ENCODE measurements at regions not wholly inside any gene's neighbourhood (a gene's known extent, or its start where the extent isn't known, plus 50 kb on each side); places are given as distances from the start of the nearest gene placed in this dataset.

DNA sequence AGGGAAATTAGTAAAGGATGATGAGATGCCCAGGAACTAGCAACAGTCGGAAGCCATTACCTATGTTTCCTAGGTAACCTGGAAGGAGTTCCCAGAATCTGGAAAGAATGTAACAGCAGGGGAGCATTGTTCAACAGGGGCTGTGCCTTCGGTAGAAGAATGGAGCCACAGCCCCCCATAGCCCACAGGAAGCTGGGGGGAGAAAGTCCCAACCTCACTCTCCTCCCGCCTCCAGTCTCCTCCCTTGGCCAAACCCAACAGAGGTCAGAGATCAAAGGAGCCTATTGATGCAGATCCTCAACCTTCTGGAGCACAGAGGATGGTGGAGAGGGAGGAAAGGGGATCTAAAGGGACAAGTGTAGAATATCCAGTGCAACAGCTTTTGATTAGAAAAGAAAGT is 131.5 kb upstream of the SLC44A3 start:
- Histone ChIP-seq H3K4me1 (no peaks in the 10 kb centered on the region), H3K27me3 (replicated peaks; ENCODE audit: control insufficient read depth, insufficient read depth, low read length) (no peaks in the 10 kb centered on the region), H3K36me3 (ENCODE audit: control insufficient read depth, insufficient read depth, low read length) (no peaks in the 10 kb centered on the region), H3K4me3 (ENCODE audit: low read depth, low read length) (no peak overlapping the region), H3K9me3 (no peaks in the 10 kb centered on the region)
- TF ChIP-seq, protein P1, sequence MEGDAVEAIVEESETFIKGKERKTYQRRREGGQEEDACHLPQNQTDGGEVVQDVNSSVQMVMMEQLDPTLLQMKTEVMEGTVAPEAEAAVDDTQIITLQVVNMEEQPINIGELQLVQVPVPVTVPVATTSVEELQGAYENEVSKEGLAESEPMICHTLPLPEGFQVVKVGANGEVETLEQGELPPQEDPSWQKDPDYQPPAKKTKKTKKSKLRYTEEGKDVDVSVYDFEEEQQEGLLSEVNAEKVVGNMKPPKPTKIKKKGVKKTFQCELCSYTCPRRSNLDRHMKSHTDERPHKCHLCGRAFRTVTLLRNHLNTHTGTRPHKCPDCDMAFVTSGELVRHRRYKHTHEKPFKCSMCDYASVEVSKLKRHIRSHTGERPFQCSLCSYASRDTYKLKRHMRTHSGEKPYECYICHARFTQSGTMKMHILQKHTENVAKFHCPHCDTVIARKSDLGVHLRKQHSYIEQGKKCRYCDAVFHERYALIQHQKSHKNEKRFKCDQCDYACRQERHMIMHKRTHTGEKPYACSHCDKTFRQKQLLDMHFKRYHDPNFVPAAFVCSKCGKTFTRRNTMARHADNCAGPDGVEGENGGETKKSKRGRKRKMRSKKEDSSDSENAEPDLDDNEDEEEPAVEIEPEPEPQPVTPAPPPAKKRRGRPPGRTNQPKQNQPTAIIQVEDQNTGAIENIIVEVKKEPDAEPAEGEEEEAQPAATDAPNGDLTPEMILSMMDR (IDR thresholded peaks at IDR 0.05; ENCODE audit: insufficient read depth in 1 of 2, low read depth in 1 of 2, low read length in 1 of 2, severe bottlenecking in 1 of 2, unreplicated experiment in 1 of 2), result no peak
- no TSS peak for BruUV-seq (replicated peaks)
- H3K27me3 Mint-ChIP-seq (ENCODE audit: insufficient read depth, unreplicated experiment), result no peaks in the 10 kb centered on the region
- no peak for DNase-seq
- ChIA-PET CTCF (no interaction called here), POLR2A (no interaction called here)
- H3K4me3 Mint-ChIP-seq (ENCODE audit: unreplicated experiment), result no peak overlapping the region
- no peak overlapping the region for H3K27ac Mint-ChIP-seq (ENCODE audit: unreplicated experiment)
- H3K4me1 Mint-ChIP-seq (ENCODE audit: low read depth, unreplicated experiment), result peaks cover 2% of the 10 kb centered on the region
- H3K9me3 Mint-ChIP-seq (ENCODE audit: unreplicated experiment), result peaks cover 3% of the 10 kb centered on the region
- intact Hi-C loops (cut with micrococcal nuclease; ENCODE audit: unreplicated experiment), result no loop called here
- H3K36me3 Mint-ChIP-seq (ENCODE audit: insufficient read depth, unreplicated experiment), result no peaks in the 10 kb centered on the region

DNA sequence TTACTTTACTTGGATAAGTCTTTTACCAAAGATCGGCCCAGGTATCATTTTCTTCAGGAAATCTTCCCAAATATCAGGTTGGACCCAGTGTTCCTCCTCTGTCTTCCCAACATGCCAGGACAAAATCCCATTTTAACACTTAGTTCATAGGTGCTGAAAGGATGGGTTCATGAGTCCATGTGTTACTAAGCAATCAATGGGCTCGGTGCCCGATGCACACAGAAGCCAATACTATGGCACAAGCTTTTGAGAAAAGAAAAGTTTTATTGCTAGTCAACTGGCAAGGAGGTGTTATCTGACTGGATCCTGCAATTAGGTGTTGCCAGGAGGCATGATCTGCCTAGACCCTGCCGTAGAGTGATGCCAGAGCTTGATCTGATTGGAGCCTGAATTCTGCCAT is 133.3 kb upstream of the SLC44A3 start:
- no peak overlapping the region for H3K4me3 ChIP-seq (ENCODE audit: low read depth, low read length)
- CTCF ChIA-PET, result no interaction called here
- no peak for DNase-seq
- no peaks in the 10 kb centered on the region for H3K36me3 ChIP-seq (ENCODE audit: control insufficient read depth, insufficient read depth, low read length)
- H3K4me1 Mint-ChIP-seq (ENCODE audit: low read depth, unreplicated experiment), result no peaks in the 10 kb centered on the region
- H3K4me1 ChIP-seq, result no peaks in the 10 kb centered on the region
- H3K27me3 Mint-ChIP-seq (ENCODE audit: insufficient read depth, unreplicated experiment), result no peaks in the 10 kb centered on the region
- H3K4me3 Mint-ChIP-seq (ENCODE audit: unreplicated experiment), result no peak overlapping the region
- H3K27ac Mint-ChIP-seq (ENCODE audit: unreplicated experiment), result no peak overlapping the region
- H3K36me3 Mint-ChIP-seq (ENCODE audit: insufficient read depth, unreplicated experiment), result no peaks in the 10 kb centered on the region
- TF ChIP-seq, protein P1 (IDR thresholded peaks at IDR 0.05; ENCODE audit: insufficient read depth in 1 of 2, low read depth in 1 of 2, low read length in 1 of 2, severe bottlenecking in 1 of 2, unreplicated experiment in 1 of 2), result no peak
- BruUV-seq (replicated peaks), result no TSS peak
- POLR2A ChIA-PET, result no interaction called here
- H3K9me3 Mint-ChIP-seq (ENCODE audit: unreplicated experiment), result no peaks in the 10 kb centered on the region
- no peaks in the 10 kb centered on the region for H3K27me3 ChIP-seq (replicated peaks; ENCODE audit: control insufficient read depth, insufficient read depth, low read length)
- intact Hi-C loops (cut with micrococcal nuclease; ENCODE audit: unreplicated experiment), result no loop called here
- no peaks in the 10 kb centered on the region for H3K9me3 ChIP-seq

DNA sequence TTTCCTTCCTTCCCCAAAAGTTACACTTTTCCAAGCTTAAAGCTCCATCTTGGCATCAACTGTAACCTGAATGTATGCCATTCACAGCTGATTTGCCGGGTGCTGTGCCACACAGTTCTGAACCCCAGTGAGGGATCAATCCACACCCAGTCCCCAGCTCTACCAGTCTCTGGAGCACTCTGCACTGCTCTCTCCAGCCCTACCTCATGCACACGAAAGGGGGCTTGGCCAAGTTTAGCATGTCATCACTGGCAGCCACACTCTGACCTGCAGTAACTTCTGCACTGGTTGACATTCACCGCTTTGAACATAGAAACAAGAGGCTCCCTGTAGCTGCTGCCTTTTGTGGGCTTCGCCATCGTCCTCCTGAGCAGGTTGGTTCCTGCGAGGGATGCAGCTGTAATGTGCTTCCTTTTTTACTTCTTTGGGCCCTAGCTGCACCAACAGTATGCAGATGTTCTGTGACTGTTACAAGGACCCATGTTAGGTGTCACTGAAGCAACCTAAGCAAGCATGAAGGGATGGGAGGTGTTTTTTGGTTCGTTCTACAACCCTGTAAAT is 135.4 kb upstream of the SLC44A3 start:
- TF ChIP-seq, protein P1 (IDR thresholded peaks at IDR 0.05; ENCODE audit: insufficient read depth in 1 of 2, low read depth in 1 of 2, low read length in 1 of 2, severe bottlenecking in 1 of 2, unreplicated experiment in 1 of 2), result no peak
- BruUV-seq (replicated peaks), result no TSS peak
- Mint-ChIP-seq H3K9me3 (ENCODE audit: unreplicated experiment) (no peaks in the 10 kb centered on the region), H3K4me1 (ENCODE audit: low read depth, unreplicated experiment) (no peaks in the 10 kb centered on the region), H3K27ac (ENCODE audit: unreplicated experiment) (no peak overlapping the region), H3K36me3 (ENCODE audit: insufficient read depth, unreplicated experiment) (no peaks in the 10 kb centered on the region), H3K27me3 (ENCODE audit: insufficient read depth, unreplicated experiment) (no peaks in the 10 kb centered on the region), H3K4me3 (ENCODE audit: unreplicated experiment) (no peak overlapping the region)
- DNase-seq, result no peak
- intact Hi-C loops (cut with micrococcal nuclease; ENCODE audit: unreplicated experiment), result no loop called here
- ChIA-PET CTCF (no interaction called here), POLR2A (no interaction called here)
- H3K27me3 ChIP-seq (replicated peaks; ENCODE audit: control insufficient read depth, insufficient read depth, low read length), result no peaks in the 10 kb centered on the region
- no peaks in the 10 kb centered on the region for H3K4me1 ChIP-seq
- no peaks in the 10 kb centered on the region for H3K36me3 ChIP-seq (ENCODE audit: control insufficient read depth, insufficient read depth, low read length)
- no peak overlapping the region for H3K4me3 ChIP-seq (ENCODE audit: low read depth, low read length)
- H3K9me3 ChIP-seq, result no peaks in the 10 kb centered on the region
